ENCODE measurements at regions not wholly inside any gene's neighbourhood (a gene's known extent, or its start where the extent isn't known, plus 50 kb on each side); places are given as distances from the start of the nearest gene placed in this dataset.

GRCh38 chr2:161031511-161031910 is 128.7 kb upstream of the TANK start:
- TF ChIP-seq CTCF (conservative IDR thresholded peaks at IDR 0.05; ENCODE audit: low read depth in 2 of 2) (no peak), ZNF331 (CRISPR knock-in tag; IDR thresholded peaks at IDR 0.05; ENCODE audit: low read depth) (no peak), EZH2 (IDR thresholded peaks at IDR 0.05; ENCODE audit: low read depth, unreplicated experiment) (no peak), POLR2AphosphoS5 (IDR thresholded peaks at IDR 0.05; ENCODE audit: low read depth) (no peak)
